T-helper 2 cell treated with Interferon-gamma antibody and Interleukin-4, amounts not matched to agents 100 ng/mL and 5 ng/mL, for 36 hours (primary cell): ENCODE measurements at regions not wholly inside any gene's neighbourhood (a gene's known extent, or its start where the extent isn't known, plus 50 kb on each side); places are given as distances from the start of the nearest gene placed in this dataset.
"Not testable (repeated sequence)": the region's sequence is repeated elsewhere in the genome, so short reads cannot be mapped to it uniquely, and the experiment has no call there.

Experiments used
- intact Hi-C: fragments of 100-400 bp; cut with micrococcal nuclease; formaldehyde crosslinking; loops from one replicate; pipeline ENCODE4 v1.15.1; 2023

DNA sequence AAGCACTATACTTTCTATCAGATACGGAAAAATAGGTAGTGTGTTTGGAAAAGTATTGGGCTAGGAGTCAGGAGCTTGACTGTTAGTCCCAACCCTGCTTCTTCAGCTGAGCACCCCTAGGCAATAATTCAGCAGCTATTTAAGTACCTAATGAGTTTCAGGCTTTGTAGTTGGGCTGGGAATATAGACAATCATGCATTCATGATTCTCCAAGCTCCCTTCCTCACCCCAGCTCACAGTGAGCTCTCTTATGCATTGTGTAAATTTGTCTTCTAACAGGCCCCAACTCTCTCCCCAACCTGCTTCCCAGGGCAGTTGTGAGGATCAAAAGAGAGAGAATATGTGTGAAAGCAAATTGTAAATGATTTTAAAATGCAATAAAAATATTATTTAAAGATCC is 201.2 kb downstream of the MSX2 start:
- intact Hi-C loops, result no loop called here

DNA sequence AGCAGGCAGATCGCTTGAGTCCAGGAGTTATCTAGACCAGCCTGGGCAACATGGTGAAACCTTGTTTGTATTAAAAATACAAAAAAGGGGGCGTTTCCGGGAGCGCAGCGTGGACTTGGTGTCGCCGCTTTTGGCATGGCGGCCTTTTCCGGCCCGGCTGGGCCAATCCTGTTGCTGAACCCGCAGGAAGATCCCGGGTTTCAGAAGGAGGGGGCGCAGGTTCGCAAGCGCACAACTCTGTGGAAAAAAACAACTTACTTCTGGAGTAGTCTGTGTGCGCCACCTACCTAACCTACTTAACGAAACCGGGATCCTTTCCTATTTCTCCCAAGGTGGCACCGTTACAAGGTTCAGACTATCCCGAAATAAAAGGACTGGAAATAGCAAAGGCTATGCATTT is 198.6 kb downstream of the MSX2 start:
- intact Hi-C loops, result no loop called here

DNA sequence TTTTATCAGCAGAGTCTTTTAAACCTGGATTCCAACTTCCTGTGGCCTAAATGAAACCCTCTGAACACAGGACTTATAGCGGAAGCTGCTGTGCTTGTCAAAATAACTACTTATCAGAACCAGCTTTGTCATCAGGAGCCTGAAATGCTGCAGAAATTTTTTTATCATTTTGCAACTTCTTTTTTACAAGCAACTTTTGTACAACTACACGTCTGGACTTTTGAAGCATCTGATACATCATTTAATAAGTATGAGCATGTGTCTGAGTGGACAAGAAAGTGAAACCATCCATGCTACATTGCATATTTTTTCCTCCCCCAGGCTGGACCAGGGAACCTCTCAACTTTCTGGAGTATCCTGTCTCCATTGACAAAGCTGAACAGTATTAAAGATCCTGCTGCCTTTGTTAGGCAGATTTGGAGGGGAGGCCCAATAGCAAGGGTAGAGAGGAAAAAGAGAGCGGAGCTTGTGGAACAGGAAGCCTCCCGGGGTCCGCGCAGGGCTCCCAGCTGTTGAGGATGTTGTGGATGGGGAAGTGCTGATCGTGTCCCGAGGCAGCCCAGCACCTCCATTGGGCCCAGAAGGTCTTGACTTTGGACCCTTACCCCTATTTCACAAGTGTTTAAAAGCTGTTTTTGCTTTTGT is 196.6 kb downstream of the MSX2 start:
- intact Hi-C loops, result no loop called here

DNA sequence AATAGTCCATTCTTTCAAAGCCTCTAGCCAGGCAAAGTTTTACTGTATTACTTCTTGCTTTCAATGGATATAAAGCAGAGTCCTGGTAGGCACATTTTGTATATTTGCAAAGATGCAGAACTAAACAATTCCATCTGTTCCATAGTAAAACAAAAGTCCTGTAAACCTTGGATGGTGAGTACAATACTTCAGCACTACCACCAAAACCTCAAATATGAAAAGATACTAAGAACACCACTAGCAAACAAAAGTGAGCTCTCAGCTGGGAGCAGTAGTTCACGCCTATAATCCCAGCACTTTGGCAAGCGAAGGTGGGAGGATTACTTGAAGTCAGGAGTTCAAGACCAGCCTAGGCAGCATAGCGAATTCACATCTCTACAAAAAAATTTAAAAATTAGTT is 195.0 kb downstream of the MSX2 start:
- intact Hi-C loops, result no loop called here

GRCh38 chr5:174918655-174919054 is 194.3 kb downstream of the MSX2 start:
- intact Hi-C loops, result no loop called here

GRCh38 chr5:174917976-174918554 is 193.7 kb downstream of the MSX2 start:
- intact Hi-C loops, result no loop called here

DNA sequence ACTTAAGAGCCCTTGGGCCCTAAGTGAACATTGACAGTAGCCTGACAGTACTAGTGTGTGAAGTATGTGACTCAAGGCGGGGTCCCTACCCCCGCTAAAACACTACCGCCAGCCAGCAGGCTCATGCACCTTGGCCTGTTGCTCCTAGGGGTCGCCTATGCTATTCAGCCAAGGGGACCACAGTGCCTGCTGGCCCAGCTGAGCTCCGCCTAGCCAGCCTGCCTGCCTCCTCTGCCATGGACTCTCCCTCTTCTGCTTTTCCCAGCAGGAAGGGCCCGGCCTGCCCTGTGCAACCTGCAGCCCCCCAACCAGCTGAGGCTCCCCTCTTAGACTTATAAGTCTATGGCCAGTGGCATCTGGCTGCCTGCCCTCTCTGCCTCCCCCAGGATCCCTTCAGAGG is 193.1 kb downstream of the MSX2 start:
- intact Hi-C loops, result not testable (repeated sequence)

DNA sequence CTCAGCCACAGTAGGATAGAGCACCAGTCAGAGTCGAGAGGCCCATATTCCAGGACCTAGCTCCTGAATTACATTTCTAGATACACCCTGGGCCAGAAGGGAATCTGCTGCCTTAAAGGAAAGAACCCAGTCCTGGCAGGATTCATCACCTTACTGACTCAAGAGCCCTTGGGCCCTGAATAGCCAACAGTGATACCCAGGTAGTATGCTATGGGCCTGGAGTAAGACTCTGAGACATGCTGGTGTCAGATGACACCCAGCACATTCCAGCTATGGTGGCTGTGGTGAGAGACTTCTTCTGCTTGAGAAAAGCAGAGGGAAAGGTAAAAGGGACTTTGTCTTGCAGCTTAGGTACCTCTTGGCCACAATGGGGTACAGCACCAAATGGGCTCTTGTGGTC is 192.5 kb downstream of the MSX2 start:
- intact Hi-C loops, result not testable (repeated sequence)

- intact Hi-C loops, result no loop called here
Measured at GRCh38 chr5:174916227-174916626, 191.8 kb downstream of the MSX2 start.

DNA sequence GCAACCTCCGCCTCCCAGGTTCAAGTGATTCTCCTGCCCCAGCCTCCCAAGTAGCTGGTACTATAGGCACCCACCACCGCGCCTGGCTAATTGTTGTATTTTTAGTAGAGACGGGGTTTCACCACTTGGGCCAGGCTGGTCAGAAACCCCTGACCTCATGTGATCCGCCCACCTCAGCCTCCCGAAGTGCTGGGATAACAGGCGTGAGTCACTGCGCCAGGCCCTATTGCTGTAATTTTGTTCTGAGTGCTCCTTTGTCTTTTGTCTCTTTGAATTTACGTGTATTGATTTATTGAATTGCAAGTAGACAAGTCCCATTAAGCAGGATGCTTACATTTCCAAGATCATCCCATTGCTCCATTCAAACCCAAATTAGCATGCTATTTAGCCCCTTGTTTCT is 186.7 kb downstream of the MSX2 start:
- intact Hi-C loops, result no loop called here

- intact Hi-C loops, result no loop called here
Measured at GRCh38 chr5:174910245-174910737, 185.9 kb downstream of the MSX2 start.

GRCh38 chr5:174903172-174903732 is 178.9 kb downstream of the MSX2 start:
- intact Hi-C loops, result no loop called here

DNA sequence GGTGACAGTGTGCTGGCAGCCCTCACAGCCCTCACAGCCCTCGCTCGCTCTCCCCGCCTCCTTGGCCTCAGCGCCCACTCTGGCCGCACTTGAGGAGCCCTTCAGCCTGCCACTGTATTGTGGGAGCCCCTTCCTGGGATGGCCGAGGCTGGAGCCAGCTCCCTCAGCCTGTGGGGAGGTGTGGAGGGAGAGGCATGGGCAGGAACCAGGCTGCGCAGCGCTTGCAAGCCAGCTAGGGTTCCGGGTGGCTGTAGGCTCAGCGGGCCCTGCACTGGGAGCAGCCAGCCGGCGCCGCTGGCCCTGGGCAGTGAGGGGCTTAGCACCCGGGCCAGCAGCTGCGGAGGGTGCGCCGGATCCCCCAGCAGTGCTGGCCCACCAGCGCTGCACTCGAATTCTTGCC is 177.0 kb downstream of the MSX2 start:
- intact Hi-C loops, result no loop called here

DNA sequence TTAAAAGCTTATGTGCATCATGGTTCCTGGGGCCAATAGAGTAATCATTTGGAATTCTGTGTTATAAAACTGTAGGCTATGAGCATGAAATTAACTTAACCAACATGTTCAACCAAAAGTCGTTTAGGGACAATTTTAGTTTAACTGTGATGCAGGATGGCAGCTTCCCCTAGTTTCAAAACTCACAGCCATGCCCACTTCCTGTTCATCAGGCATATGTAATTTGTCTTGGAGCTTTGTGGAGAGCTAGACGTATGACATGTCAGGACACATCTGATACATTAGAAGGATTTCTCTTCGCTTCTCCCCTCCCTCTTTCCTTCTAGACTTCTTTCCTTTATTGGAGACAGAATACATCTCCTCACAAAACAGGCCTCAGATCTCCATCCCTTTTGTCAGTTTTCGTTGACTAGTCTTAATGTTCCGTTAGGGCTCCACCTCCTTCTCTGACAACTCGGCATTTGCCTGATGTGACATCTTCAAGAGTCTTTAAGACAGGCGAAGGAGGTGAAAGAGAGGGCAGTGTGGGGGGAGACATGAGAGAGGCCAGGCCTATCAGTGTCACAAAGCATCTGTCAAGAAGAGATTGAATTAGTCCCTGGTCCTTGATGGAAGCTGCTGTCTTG is 176.0 kb downstream of the MSX2 start:
- intact Hi-C loops, result no loop called here

- intact Hi-C loops, result no loop called here
Measured at GRCh38 chr5:174897281-174897950, 173.0 kb downstream of the MSX2 start.

GRCh38 chr5:174895360-174895759 is 171.0 kb downstream of the MSX2 start:
- intact Hi-C loops, result no loop called here

GRCh38 chr5:174892742-174893141 is 168.4 kb downstream of the MSX2 start:
- intact Hi-C loops, result no loop called here

DNA sequence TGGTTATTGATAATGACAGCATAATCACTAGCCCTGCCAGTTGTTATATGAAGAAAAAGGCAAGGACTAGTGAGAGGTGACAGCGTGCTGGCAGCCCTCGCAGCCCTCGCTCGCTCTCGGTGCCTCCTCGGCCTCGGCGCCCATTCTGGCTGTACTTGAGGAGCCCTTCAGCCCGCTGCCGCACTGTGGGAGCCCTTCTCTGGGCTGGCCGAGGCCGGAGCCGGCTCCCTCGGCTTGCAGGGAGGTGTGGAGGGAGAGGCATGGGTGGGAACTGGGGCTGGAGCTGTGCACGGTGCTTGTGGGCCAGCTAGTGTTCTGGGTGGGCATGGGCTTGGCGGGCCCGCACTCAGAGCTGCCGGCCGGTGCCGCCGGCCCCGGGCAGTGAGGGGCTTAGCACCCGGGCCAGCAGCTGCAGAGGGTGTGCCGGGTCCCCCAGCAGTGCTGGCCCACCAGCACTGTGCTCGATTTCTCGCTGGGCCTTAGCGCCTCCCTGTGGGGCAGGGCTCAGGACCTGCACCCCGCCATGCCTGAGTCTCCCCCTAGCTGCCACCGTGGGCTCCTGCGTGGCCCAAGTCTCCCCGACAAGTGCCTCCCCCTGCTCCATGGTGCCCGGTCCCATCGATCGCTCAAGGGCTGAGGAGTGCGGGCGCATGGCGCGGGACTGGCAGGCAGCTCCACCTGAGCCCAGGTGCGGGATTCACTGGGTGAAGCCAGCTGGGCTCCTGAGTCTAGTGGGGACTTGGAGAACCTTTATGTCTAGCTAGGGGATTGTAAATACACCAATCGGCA is 156.2 kb downstream of the MSX2 start:
- intact Hi-C loops, result not testable (repeated sequence)

DNA sequence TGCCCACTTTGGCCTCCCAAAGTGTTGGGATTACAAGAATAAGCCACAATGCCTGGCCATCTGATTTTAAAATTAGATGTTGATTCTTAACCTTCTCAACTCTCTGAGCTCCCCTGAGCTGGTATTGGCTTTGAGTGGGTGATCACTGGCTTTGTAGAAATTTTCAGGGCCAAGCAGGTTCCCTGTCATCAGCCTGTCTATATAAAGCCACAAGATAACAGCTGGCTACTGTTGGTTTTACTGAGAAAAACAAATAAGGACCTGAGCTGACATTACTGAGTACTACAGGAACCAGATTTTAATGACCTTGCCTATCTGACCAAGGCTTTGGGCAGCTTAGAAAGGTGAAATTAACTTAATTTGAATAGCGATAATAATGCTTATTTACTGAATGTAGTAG is 153.6 kb downstream of the MSX2 start:
- intact Hi-C loops, result no loop called here

DNA sequence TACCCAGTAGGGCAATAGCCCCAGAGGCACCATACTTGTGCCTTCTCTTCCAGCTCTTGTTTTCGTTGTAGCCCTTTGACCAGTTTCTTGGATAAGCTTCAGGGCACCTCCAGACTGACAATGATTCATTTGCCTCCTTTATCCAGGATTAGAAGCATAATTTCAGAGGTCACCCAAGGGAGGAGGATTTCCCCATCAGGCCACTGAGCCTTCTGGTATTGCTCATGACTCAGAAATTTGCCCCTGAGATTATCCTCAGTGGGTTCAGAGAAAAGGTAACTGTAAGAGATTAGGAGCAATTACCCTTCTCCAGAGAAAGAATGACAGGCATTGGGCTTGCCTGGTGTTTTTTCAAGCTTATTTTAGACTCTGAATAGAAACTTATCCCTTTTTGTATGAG is 147.9 kb downstream of the MSX2 start:
- intact Hi-C loops, result no loop called here

DNA sequence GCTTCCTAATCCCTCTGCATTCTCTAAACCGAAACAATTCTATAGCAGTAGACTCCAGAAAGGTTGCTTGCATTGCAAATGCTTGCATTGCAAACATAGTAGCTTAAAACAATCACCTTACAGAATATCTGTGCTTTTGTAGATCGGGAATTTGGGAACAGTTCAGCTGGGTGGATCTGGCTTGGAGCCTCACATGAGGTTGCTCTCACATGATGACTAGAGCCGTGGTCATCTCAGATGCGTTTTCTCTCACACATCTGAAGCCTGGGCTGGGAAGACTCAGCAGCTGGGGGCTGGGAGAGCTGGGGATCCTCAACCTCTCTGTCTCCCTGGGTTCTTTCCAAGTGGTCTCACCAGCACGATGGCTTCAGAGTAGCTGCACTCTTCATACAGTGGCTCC is 127.8 kb downstream of the MSX2 start:
- intact Hi-C loops, result no loop called here
